ENCODE measurements at regions not wholly inside any gene's neighbourhood (a gene's known extent, or its start where the extent isn't known, plus 50 kb on each side); places are given as distances from the start of the nearest gene placed in this dataset.

DNA sequence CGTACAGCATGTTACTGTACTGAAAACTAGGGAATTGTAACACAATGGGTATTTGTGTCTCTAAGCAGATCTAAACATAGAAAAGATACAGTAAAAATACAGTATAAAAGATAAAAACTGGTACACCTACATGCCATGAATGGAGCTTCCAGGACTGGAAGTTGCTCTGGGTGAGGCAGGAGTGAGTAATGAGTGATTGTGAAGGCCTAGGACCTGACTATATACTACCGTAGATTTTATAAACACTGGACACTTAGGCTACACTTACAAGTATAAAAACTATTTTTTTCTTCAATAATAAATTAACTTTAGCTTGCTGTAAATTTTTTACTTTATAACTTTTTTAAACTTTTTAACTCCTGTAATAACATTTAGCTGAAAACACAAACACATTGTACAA, 324.4 kb upstream of the TNP1 start:
- no peak for DNase-seq

GRCh38 chr2:217183471-217183870, 323.6 kb upstream of the TNP1 start:
- DNase-seq: no peak

GRCh38 chr2:217182926-217183325, 323.1 kb upstream of the TNP1 start:
- peak; percentile 54 for DNase-seq

DNA sequence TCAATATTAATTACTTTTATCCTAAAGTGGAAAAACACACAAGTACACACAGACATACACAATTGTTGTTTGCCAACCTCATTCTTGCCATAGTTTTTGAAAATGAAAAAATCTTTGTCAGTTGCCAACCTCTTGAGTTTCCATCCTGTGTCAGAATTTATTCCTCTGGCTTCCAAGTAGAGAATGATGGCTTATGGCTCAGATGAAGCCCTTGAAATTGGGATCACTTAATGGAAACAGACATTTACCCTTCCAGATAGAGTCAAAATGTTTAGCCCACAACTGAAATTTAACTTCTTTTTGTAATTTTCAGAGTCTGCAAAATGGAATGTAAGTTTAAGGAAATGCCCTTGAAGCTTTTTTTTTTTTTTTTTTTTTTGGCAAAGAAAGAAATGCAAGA, 321.6 kb upstream of the TNP1 start:
- peak; percentile 37 for DNase-seq

DNA sequence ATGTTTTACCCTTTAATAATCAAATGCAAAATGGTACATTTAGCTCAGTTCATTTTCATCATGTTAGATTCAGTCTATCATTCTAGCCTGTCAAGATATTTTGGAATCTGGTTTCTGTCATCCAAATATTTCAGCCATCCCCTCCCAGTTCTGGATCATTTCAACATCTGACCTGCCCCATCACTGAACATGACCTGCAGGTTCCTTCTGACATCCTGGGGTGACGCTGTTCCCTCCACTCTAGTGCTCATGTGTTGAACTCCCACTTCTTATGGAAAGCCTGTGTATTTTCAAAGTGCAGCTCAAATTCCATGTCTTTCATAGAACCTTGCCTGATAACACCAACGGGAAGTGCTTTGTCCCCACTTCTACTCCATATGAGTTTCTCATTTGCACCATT, 320.0 kb upstream of the TNP1 start:
- peak; percentile 18 for DNase-seq

DNA sequence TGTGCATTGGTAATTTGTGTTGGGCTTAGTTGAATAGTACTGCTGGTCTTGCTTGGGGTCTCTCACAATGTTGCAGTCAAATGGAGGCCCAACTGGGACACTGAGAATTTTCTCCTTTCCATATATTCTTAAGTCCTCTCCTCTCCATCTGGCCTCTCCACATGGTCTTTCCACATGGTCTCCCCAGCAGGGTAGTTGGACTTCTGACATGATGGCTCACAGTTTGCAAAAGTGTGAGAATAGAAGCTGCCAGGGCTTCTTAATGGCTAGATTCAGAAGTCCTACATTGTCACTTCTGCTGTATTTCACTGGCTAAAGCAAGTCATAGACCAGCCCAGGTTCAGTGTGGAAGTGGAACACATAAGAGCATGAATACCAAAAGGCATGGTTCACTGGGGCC, 318.5 kb upstream of the TNP1 start:
- DNase-seq: no peak

- no peak for DNase-seq
Measured at GRCh38 chr2:217177720-217178119, 317.9 kb upstream of the TNP1 start.

- DNase-seq: no peak
Measured at GRCh38 chr2:217171874-217172273, 312.0 kb upstream of the TNP1 start.

- DNase-seq: peak; percentile 48
Measured at GRCh38 chr2:217168496-217168895, 308.6 kb upstream of the TNP1 start.

DNA sequence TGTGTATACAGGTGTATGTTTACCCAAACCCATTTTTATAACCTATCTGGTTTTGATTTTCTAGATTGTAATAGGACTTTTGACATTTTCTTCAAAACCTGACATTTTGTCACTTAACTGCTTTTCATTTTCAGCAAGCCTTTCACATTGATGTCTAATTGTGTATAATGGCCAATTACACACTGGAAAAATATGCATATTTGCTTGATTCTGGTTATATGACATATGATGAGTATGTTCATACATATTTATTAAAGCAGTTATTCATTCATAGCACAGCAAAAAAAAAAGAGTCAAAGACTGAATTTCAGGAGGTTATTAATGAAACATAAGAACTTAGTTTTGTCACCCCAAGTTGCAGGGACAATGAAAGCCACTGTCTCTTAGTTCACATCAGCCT, 307.7 kb upstream of the TNP1 start:
- no peak for DNase-seq

- peak; percentile 10 for DNase-seq
Measured at GRCh38 chr2:217166241-217166850, 306.5 kb upstream of the TNP1 start.

DNA sequence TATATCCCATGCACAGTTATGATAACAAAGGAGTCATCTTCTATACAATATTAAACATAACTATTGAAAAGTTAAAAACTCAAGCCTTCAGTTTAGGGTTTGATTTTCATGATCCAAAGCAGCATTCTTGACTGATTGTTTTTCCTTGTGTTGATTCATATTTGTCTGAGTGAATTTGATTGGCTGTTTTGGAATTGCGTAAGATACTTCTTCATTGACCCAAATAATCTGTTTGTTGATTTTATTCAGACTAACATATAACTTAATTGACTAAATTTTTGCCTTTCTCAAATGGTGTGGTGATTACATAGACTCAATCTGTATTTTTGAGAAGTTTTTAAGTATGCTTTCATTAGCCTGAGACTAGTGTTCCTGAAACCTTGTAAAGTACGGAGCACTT, 305.7 kb upstream of the TNP1 start:
- no peak for DNase-seq

GRCh38 chr2:217163987-217164386, 304.1 kb upstream of the TNP1 start:
- DNase-seq: no peak

- DNase-seq: peak; percentile 16
Measured at GRCh38 chr2:217162533-217162932, 302.7 kb upstream of the TNP1 start.

- DNase-seq: no peak
Measured at GRCh38 chr2:217160978-217161973, 301.4 kb upstream of the TNP1 start.

- no peak for DNase-seq
Measured at GRCh38 chr2:217160103-217160743, 300.4 kb upstream of the TNP1 start.

- DNase-seq: no peak
Measured at GRCh38 chr2:217158928-217159327, 299.1 kb upstream of the TNP1 start.

DNA sequence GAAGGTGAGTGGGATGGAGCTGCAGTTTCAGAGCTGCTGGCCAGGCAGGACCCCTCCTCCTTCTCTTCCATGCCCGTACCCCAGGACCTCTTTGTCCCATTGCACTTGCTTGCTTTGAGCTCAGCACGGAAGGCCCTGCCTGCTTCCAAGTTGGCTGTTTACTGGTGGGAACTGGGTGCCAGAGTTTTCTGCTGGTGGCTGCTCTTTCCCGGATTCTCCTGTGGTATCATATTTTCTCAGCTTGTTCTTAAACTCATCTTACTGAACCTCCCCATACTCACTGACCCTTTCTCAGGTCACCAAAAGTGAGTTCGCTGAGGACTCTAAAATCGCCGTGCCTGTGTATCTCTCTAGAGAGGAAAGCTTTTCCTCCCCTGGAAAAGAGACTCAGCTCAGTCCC, 297.7 kb upstream of the TNP1 start:
- DNase-seq: no peak

GRCh38 chr2:217156801-217157200, 296.9 kb upstream of the TNP1 start:
- no peak for DNase-seq

DNA sequence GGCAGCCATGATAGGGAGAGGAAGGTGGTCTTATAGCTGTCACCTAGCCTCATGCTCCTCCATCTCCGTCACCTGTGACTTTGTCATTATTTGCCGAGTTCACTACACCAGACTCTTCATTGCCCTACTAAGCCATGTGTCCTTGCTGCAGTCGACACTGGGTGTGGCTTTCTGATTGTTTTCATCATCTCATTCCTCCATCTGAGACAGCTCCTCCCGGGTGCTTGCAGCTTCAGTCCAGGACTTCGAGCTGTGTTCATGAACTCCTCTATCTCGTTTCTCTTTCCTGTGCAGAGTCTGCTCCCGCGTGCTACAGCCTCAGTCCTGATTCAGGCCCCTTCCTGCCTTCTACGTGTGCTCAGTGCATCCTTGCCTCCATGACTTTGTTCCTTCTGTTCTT, 295.1 kb upstream of the TNP1 start:
- no peak for DNase-seq

DNA sequence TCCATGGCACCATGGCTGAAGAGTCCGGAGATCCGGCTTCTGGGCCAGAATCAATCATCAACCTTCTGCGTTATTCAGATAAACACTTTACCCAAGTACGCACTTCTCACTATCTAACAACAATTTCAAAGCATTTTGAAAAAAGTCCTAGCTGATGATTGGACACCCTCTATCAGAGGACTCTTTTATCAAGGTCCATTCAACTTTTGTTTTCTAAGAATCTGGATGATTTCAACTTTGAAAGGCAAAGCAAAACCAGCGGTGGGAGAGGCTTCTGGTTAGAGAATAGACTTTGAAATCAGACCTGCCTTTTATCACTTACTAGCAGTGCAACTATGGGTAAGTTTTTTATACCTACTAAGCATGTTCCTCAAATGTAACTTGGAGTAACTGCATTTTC, 293.6 kb upstream of the TNP1 start:
- no peak for DNase-seq

- no peak for DNase-seq
Measured at GRCh38 chr2:217152831-217153230, 293.0 kb upstream of the TNP1 start.

GRCh38 chr2:217151509-217152206, 291.8 kb upstream of the TNP1 start:
- no peak for DNase-seq

Data from DMS79 treated with DMSO at 0.1 percent for 48 hours (cell line).